Cardiac muscle cell (in vitro differentiated cells and primary cell): ENCODE measurements at regions not wholly inside any gene's neighbourhood (a gene's known extent, or its start where the extent isn't known, plus 50 kb on each side); places are given as distances from the start of the nearest gene placed in this dataset.

Experiments used
- DNase-seq, 2 donors: peaks; one replicate each; pipeline versions ENCODE4 v3.0.0 to v3.0.0-alpha.2; 2010 to 2017; ENCODE audit warnings: low read depth in 1 of 2, low spot score in 1 of 2
- H3K27ac ChIP-seq: fragments of 200-600 bp; sonication (generic); 2 replicates; pipeline ENCODE4 v1.5.1; 2016
- H3K27me3 ChIP-seq: fragments of 200-600 bp; sonication (generic); 2 replicates; pipeline ENCODE4 v1.6.0; 2016; ENCODE audit warnings: control low read depth
- H3K36me3 ChIP-seq: fragments of 200-600 bp; sonication (generic); 2 replicates; pipeline ENCODE4 v1.5.1; 2016; ENCODE audit warnings: control low read depth
- H3K4me1 ChIP-seq: fragments of 200-600 bp; sonication (generic); 2 replicates; pipeline ENCODE4 v1.8.1; 2017; ENCODE audit warnings: low read depth, mild to moderate bottlenecking, mixed run types
- H3K4me3 ChIP-seq: fragments of 200-600 bp; sonication (generic); 2 replicates; pipeline ENCODE4 v1.5.1; 2016; ENCODE audit warnings: mild to moderate bottlenecking
- H3K9me3 ChIP-seq: fragments of 200-600 bp; sonication (generic); 2 replicates; pipeline ENCODE4 v1.5.1; 2017; ENCODE audit warnings: low read depth, mild to moderate bottlenecking, control low read depth
- CTCF ChIP-seq: IDR thresholded peaks from 2 replicates; pipeline ENCODE4 v1.5.1; 2012; ENCODE audit warnings: low read depth, mild to moderate bottlenecking, low read length

- no peaks in the 10 kb centered on the region for H3K27me3 ChIP-seq
- H3K4me3 ChIP-seq = no peak overlapping the region
- H3K36me3 ChIP-seq = no peaks in the 10 kb centered on the region
- H3K27ac ChIP-seq = no peak overlapping the region
- no peaks in the 10 kb centered on the region for H3K9me3 ChIP-seq
- no peak for TF ChIP-seq CTCF
- no peak for DNase-seq
- peaks cover 32% of the 10 kb centered on the region for H3K4me1 ChIP-seq
These were observed 111.9 kb downstream of the XCL2 start for GRCh38 chr1:168431882-168432281.

DNA sequence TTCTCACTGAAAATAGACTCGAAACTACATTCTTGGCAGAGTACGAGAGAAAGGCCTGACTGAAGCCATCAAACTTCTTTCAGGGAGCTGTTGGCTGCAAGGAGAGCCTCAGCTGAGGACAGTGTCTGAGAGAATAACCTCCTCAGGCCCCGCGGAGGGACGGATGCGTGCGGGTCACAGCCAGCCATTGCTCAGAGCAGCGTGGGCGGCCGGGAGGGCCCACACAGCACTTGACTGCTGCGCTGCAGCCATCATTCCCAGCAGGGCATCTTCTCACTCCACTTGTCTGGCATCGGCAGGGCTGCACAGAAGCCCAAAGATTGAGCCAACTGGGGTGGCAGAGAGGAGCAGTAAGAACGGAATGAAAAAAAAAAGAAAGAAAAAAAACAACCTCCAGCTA lies 113.5 kb downstream of the XCL2 start:
- Histone ChIP-seq H3K27me3 (no peaks in the 10 kb centered on the region), H3K36me3 (no peaks in the 10 kb centered on the region), H3K9me3 (no peaks in the 10 kb centered on the region), H3K4me1 (peaks cover 30% of the 10 kb centered on the region), H3K4me3 (no peak overlapping the region), H3K27ac (no peak overlapping the region)
- TF ChIP-seq CTCF = no peak
- no peak for DNase-seq

DNA sequence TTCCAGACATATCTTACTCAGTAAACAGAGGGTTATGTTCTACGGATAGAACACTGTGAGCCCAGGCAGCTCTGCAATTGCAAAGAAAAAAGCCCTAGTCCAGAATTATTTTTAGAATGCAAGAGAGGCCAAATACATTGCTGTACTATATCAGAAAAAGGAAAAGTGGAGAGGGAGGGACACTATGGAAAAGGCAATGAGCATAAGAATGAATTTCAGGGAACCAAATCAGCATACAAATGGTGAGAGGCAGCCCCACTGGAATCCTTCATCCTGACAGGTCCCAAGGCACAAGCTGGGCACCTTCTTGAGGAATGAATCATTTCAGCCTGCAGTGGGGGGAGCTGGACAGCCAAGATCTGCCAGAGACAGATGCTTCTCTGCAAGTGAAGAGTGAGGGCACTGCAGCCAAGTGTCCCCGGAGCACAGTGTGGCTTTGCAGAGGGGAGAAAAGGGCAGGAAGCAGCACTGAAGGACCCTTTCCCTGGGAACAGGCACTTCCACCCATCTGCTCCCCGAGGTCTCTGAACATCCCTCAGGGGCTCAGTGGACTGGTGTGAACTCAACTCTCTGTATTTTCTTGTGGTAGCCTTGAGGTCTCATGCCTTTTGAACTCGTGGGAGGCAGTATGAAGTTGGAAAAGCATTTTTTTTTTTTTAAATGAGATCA lies 115.6 kb downstream of the XCL2 start:
- no peaks in the 10 kb centered on the region for H3K27me3 ChIP-seq
- H3K9me3 ChIP-seq = no peaks in the 10 kb centered on the region
- no peak for TF ChIP-seq CTCF
- peak; percentile 63 for DNase-seq
- peak overlapping the region; percentile 70 for H3K27ac ChIP-seq
- H3K4me3 ChIP-seq = no peak overlapping the region
- H3K4me1 ChIP-seq = peaks cover 30% of the 10 kb centered on the region
- H3K36me3 ChIP-seq = no peaks in the 10 kb centered on the region

GRCh38 chr1:168427051-168427450 lies 116.7 kb downstream of the XCL2 start:
- H3K9me3 ChIP-seq = no peaks in the 10 kb centered on the region
- no peak for DNase-seq
- no peak overlapping the region for H3K27ac ChIP-seq
- H3K27me3 ChIP-seq = no peaks in the 10 kb centered on the region
- peaks cover 37% of the 10 kb centered on the region for H3K4me1 ChIP-seq
- TF ChIP-seq CTCF = no peak
- no peak overlapping the region for H3K4me3 ChIP-seq
- no peaks in the 10 kb centered on the region for H3K36me3 ChIP-seq

- no peaks in the 10 kb centered on the region for H3K9me3 ChIP-seq
- no peaks in the 10 kb centered on the region for H3K27me3 ChIP-seq
- no peak overlapping the region for H3K4me3 ChIP-seq
- H3K36me3 ChIP-seq = no peaks in the 10 kb centered on the region
- no peak overlapping the region for H3K27ac ChIP-seq
- H3K4me1 ChIP-seq = peaks cover 31% of the 10 kb centered on the region
- no peak for TF ChIP-seq CTCF
- no peak for DNase-seq
These were observed 119.5 kb downstream of the XCL2 start for GRCh38 chr1:168424281-168424680.
